ENCODE measurements at regions not wholly inside any gene's neighbourhood (a gene's known extent, or its start where the extent isn't known, plus 50 kb on each side); places are given as distances from the start of the nearest gene placed in this dataset.
"Not testable (repeated sequence)": the region's sequence is repeated elsewhere in the genome, so short reads cannot be mapped to it uniquely, and the experiment has no call there.

GRCh38 chr11:69869311-69869939, 50.2 kb upstream of the FGF3 start:
- DNase-seq (ENCODE audit: low read depth): no peak

DNA sequence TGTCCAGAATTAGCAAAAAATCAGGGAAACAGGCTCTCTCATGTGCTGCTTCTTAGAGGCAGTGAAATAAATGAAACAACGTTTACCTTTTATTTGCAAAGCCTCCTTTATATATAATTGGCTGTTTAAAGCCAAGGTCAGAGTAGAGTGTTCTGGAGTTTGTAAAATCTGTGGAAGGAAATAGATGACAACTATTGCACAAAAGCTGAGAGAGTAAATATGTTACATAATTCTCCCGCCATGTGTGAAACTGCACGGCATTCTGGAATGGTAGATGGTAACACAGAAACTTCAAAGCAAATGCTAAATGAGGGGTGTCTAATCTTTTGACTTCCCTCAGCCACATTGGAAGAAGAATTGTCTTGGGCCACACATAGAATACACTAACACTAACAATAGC, 51.5 kb upstream of the FGF3 start:
- DNase-seq (ENCODE audit: low read depth): no peak

DNA sequence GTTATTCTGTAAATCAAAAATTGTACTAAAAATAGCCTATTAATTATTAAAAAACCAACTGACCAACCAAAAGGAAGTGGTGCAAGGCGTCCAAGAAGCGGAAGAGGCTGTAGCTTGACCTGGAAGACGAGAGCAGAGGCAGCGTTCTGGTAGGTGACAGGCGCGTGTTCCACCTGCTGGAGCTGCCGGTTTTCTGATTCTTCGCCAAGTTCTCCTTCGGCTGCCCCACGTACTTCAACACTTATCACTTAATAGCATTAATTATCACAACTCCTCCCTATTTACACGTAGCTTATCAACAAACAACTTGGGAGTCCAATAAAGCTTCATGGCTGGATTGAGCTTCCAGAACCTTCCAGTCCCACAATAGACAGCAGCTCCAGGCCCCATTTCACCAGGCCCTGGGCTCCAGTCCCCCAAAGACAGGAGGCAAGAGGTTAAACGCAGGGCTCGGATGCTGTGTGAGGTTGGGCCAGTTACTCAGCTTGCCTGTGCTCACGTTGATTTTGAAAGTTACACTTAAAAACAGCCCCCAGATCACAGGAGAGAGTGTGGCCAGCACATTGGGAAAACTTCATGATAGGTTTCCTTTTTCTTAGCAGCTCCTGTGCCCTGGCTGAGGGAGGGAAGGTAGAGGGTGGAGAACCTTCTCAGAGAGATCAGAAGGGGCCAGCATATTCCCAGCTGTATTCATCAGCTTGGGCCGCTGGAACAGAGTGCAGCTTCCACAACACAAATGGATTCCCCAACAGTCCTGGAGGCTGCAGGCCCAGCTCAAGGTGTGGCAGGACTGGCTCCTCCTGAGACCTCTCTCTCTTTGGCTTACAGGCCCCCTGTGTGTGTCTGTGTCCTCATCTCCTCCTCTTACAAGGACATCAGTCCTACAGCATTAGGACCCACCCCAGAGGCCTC, 54.2 kb upstream of the FGF3 start:
- no peak for DNase-seq (ENCODE audit: low read depth)

DNA sequence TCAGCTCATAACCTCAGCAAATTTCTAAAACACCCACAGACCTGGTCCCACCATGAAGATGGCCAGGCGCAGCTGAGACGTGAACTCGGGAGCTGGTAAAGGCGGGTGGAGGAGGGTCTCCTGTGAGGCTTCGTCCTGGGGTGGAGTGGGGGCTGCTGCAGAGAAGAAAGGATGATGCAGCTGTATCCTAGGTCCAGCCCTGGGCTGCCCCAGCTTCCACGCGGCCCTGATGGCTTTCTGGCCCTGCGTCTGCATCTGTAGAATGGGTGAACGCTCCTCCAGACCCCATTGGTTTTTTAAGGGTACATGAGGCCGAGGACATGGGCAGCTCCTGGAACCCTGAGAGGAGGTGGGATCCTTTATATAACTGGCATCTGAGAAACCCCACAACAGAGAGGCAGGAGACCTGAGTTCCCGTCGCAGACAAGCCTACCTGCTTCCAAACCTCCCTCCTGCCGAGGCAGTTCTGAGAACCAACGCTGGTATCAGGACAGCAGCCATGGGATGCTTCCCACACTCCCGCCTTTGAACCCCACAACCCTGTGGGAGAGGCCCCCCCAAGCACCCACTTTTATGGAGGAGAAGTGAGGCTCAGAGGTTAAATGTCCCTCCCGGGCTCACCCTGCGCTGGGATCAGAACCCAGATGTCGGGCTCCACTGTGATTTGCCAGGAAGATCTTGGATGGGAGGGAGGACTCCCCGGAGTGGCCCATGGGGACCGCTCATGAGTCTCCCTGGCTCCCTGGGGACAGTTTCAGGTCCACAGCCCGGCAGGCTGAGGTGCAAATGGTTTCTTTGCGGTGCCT, 55.2 kb upstream of the FGF3 start:
- DNase-seq (ENCODE audit: low read depth): no peak

DNA sequence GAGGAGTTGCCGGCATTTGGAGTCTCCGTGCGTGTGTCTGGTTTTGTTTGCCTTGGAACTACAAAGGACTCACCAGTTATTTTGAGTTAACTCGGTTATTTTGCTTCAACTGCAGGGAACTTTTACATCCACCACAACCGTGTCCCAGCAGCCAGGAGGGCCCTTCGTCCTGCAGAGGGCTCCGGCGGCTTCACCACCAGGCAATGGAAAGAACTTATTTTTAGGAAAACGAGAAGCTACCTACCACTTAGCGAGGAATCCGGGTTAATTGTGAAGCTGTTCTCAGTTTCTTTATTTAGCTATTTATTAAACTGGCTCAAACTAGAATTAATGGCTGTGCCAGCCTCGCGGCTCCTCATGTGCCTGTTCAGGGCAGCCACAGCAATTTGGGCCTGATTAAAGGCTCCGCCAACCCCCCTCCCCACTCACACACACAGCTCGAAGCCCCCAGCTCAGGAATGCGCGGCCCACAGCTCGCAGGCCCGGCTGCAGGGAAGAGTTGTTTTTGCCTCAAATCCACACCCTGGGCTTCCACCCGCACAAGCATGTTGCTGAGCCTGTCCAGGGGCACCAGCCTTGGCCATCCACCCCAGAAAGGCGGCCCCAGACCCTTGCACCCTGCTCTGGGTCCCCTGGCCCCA, 55.9 kb upstream of the FGF3 start:
- no peak for DNase-seq (ENCODE audit: low read depth)

DNA sequence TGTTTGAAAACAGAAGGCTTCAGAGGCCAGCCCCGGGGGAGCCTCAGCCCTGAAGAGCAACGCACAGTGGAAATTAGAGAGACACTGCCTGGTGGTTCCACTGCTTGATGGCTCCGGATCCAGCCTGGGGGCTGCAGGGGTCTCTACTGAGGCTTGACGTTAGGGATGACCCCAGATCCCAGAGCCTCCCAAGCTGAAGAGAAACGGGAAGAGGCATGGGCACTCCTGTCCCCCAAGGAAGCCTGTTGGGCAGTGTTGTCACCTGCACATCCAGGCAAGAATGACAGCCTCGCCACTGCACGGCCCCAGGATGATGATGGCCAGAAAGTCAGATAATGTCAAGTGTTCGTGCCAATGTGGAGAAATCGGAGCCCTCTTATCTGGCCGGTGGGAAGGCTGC, 56.8 kb upstream of the FGF3 start:
- no peak for DNase-seq (ENCODE audit: low read depth)

DNA sequence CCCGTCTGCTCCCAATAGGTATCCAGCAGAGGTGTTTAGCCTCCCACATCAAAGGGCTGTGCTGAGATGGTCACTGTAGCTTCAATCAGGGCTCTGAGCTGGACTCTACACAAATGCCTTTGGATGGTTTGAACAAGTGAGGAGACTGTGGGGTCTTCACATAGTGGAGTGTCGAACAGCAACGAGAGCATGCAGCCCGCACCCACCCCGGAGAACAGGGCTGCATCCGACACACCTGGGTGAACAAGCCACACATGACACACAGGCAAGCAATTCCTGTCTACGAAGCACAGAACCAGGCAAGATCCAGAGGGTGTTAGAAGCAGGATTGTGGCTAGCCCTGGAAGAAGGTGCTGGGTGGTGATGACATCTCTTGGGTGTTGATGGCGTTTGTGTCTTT, 58.0 kb upstream of the FGF3 start:
- DNase-seq (ENCODE audit: low read depth): no peak

DNA sequence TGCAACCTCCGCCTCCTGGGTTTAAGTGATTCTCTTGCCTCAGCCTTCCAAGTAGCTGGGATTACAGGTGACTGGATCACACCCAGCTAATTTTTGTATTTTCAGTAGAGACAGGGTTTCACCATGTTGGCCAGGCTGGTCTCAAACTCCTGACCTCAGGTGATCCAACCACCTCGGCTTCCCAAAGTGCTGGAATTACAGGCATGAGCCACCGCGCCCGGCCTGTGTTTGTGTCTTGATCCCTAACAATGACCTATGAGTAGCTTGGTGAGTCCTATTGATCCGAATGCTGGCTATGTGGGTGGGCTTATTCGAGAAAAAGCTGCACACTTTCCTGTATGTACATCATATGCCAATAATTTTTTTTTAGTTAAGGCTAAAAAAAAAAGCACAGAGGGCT, 58.5 kb upstream of the FGF3 start:
- DNase-seq (ENCODE audit: low read depth): not testable (repeated sequence)

DNA sequence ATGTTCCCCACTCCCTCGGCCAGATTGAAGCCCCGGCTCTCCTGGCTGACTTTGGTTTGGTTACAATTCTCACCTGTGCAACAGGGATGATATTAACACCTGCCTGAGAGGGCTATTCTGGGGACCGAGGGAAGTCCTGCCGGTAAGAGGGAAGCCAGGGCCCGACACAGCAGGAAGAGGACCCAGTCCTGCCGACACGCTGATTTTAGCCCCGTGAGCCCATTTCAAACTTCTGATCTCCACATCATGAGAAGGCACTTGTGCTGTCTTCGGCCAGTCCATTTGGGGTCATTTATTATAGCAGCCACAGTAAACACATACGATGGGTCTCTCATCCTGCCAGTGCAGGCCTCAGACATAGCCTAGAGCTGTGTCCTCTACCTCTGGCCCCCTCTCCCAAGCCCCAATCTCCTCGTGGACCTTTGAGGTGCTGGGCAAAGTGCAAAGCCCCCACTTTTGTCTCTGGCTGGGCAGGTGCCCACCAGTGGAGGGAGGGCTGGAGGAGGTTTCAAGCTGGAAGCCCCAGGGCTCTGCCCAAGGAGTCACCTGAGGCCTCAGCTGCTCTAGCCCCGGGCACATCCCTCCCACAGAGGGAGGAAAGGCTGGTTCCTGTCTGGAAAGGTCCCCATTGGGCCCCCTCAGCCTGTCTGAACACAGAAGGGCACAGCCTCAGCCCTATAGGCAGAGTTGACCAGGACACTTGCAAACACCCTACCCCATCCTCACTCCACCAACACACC, 59.1 kb upstream of the FGF3 start:
- DNase-seq (ENCODE audit: low read depth): no peak

DNA sequence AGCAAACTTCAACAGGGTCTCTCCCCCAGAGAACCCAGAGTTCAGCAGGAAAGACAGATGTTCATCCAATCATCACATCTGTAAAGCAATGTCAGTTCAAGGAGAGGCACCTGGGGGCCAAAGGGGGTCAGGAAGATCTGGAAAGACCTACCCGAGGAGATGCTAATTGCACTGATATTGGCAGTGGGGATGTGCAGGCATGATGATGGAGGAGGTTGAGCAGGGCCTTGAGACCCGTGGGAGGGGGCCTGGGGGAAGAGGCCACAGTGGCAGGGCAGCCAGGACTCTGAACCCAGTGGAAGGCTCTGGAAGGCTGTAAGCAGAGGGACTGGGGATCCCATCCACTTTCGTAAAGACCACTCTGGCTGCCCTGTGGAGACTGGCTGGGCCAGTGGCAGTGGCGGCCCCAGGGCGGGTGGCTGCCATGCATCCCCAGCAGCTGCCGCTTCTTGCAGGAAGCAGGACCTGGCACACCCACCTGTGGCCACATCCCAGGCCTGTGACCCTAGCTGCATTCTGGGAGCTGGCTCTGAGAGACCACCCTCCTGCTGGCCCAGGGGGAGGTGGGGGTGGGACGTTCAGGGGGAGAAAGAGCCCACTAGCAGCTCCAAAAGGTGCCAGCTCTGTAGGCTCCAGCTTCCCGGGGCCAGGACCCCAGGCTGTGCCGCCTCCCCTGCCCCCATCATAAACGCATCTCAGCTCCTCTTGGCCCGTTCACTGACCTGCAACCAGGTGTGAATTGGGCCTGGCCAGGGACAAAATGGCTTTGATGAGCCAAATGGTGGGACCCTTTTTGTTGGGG, 59.9 kb upstream of the FGF3 start:
- no peak for DNase-seq (ENCODE audit: low read depth)

DNA sequence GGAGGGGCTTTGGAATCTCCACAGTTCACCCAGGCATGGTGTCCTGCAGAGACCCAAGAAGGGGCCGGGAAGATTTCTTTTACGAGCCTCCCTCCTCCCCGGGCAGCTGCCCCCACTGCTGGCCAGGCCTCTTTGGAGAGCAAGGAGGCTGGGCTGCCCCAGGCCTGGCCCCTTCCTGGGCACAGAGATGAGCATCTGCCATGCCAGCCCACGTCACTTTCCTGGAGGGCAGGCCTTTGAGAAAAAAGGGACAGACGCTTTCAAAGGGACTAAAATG, 60.5 kb upstream of the FGF3 start:
- no peak for DNase-seq (ENCODE audit: low read depth)

DNA sequence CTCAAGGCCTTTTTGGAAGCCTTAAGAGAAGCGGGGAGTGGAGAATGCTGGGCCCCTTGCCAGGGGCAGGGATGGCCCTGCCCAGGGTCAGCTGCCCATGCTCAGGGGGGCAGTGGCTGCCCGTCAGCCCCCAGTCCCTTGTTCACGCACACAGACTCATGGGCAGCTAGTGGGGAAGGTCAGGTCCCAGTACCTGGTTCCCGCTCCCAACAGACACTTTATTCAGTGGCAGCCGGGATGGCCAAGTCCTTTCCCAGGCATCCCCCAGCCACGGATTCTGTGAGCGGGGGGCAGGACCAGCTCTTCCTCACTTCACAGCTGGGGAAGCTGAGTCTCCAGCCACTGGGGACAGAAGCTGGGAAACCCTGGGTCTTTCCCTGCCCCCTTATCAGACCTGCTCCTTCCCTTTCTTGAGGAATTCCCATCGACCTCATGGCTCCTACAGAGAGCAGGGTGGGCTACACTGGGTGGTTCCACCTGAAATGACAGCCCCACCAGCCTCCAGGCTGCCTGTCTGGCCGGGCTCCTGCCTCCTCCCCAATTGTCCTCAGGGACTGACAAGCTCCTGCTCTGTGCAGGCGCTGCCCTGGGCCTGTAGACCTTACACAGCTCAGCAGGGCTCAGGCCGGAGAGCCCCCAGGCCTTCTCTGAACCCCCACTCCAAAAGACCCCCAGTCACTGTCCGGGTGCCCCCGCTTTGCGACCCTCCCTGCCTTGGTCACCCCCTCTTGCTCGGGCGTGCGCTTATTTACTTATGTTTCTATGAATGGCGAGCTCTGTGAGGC, 61.0 kb upstream of the FGF3 start:
- no peak for DNase-seq (ENCODE audit: low read depth)

GRCh38 chr11:69880826-69881445, 61.7 kb upstream of the FGF3 start:
- no peak for DNase-seq (ENCODE audit: low read depth)

- DNase-seq (ENCODE audit: low read depth): no peak
Measured at GRCh38 chr11:69881467-69882269, 62.5 kb upstream of the FGF3 start.

DNA sequence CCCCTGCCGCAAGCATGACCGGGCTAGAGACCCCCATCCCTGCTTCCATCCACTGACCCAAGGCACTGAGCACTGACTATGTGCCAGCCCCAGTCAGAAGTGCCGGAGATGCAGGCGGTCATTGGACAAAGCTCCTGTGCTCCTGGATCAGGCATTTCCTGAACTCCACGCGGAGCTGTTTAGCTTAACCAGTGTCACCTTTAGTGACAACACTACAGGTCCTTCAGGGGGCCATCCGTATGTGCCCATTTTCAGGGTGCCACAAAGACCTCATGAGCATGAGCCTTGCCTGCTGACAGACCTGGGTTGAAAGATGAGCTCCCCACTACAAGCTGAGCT, 63.0 kb upstream of the FGF3 start:
- no peak for DNase-seq (ENCODE audit: low read depth)

GRCh38 chr11:69883292-69884255, 64.4 kb upstream of the FGF3 start:
- no peak for DNase-seq (ENCODE audit: low read depth)

GRCh38 chr11:69884286-69884685, 65.1 kb upstream of the FGF3 start:
- no peak for DNase-seq (ENCODE audit: low read depth)

- no peak for DNase-seq (ENCODE audit: low read depth)
Measured at GRCh38 chr11:69884751-69885150, 65.5 kb upstream of the FGF3 start.

All from T follicular helper cell (primary cell).